Smooth muscle cell (in vitro differentiated cells): ENCODE measurements at regions not wholly inside any gene's neighbourhood (a gene's known extent, or its start where the extent isn't known, plus 50 kb on each side); places are given as distances from the start of the nearest gene placed in this dataset.

Experiments used
- DNase-seq: peaks from one replicate; lab custom pipeline; 2025; ENCODE audit not compliant: unreplicated experiment; lab: John Stamatoyannopoulos, UW
- H2AFZ ChIP-seq: fragments of 200-600 bp; sonication (generic); 2 replicates; pipeline ENCODE4 v1.6.0; 2016; ENCODE audit warnings: antibody characterized with exemption, low read depth, mild to moderate bottlenecking
- H3F3A ChIP-seq: fragments of 200-600 bp; sonication (generic); 2 replicates; pipeline ENCODE4 v1.6.0; 2017; ENCODE audit warnings: antibody characterized with exemption, low read depth
- H3K27ac ChIP-seq: fragments of 200-600 bp; sonication (generic); 2 replicates; pipeline ENCODE4 v1.5.1; 2016; ENCODE audit warnings: low read depth, mild to moderate bottlenecking
- H3K27me3 ChIP-seq: fragments of 200-600 bp; sonication (generic); 2 replicates; pipeline ENCODE4 v1.6.1; 2016; ENCODE audit warnings: low read depth, mild to moderate bottlenecking
- H3K36me3 ChIP-seq: fragments of 200-600 bp; sonication (generic); 2 replicates; pipeline ENCODE4 v1.5.1; 2016; ENCODE audit warnings: low read depth
- H3K4me1 ChIP-seq: fragments of 200-600 bp; sonication (generic); 2 replicates; pipeline ENCODE4 v1.5.1; 2016; ENCODE audit warnings: low read depth
- H3K4me2 ChIP-seq: fragments of 200-600 bp; sonication (generic); 2 replicates; pipeline ENCODE4 v1.6.0; 2016; ENCODE audit warnings: mild to moderate bottlenecking
- H3K4me3 ChIP-seq: fragments of 200-600 bp; sonication (generic); 2 replicates; pipeline ENCODE4 v1.5.1; 2016; ENCODE audit warnings: mild to moderate bottlenecking
- H3K79me2 ChIP-seq: fragments of 200-600 bp; sonication (generic); 2 replicates; pipeline ENCODE4 v1.6.0; 2016; ENCODE audit warnings: low read depth, mild to moderate bottlenecking
- H3K9ac ChIP-seq: fragments of 200-600 bp; sonication (generic); 2 replicates; pipeline ENCODE4 v1.6.0; 2016; ENCODE audit warnings: low read depth
- H3K9me3 ChIP-seq: fragments of 200-600 bp; sonication (generic); replicated peaks from 2 replicates; pipeline ENCODE4 v1.5.1; 2016; ENCODE audit warnings: low read depth
- H4K20me1 ChIP-seq: fragments of 200-600 bp; sonication (generic); 2 replicates; pipeline ENCODE4 v1.6.0; 2016; ENCODE audit warnings: low read depth
- WGBS: methylation state at CpG from one replicate; pipeline ENCODE4 v1.1.7; 2016; ENCODE audit warnings: low lambda C conversion rate; 5-methylcytosine and 5-hydroxymethylcytosine counted together
- TF ChIP-seq, protein P1 (sequence below): fragments of 200-600 bp; sonication (generic); IDR thresholded peaks from 2 replicates; pipeline ENCODE4 v1.5.1; 2017; ENCODE audit warnings: borderline replicate concordance, mild to moderate bottlenecking, antibody characterized with exemption; ENCODE audit not compliant: insufficient read depth, poor library complexity, severe bottlenecking

GRCh38 chr6:144753023-144753705 lies 468.0 kb downstream of the UTRN start:
- no peak overlapping the region for H3K9ac ChIP-seq
- H3F3A ChIP-seq, result no peaks in the 10 kb centered on the region
- no peaks in the 10 kb centered on the region for H3K4me1 ChIP-seq
- 97% methylated on average over 2 of the region's 2 CpGs for WGBS
- TF ChIP-seq, protein P1, sequence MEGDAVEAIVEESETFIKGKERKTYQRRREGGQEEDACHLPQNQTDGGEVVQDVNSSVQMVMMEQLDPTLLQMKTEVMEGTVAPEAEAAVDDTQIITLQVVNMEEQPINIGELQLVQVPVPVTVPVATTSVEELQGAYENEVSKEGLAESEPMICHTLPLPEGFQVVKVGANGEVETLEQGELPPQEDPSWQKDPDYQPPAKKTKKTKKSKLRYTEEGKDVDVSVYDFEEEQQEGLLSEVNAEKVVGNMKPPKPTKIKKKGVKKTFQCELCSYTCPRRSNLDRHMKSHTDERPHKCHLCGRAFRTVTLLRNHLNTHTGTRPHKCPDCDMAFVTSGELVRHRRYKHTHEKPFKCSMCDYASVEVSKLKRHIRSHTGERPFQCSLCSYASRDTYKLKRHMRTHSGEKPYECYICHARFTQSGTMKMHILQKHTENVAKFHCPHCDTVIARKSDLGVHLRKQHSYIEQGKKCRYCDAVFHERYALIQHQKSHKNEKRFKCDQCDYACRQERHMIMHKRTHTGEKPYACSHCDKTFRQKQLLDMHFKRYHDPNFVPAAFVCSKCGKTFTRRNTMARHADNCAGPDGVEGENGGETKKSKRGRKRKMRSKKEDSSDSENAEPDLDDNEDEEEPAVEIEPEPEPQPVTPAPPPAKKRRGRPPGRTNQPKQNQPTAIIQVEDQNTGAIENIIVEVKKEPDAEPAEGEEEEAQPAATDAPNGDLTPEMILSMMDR, result no peak
- H3K27me3 ChIP-seq, result no peaks in the 10 kb centered on the region
- H3K4me3 ChIP-seq, result no peak overlapping the region
- H2AFZ ChIP-seq, result no peak overlapping the region
- no peak overlapping the region for H3K4me2 ChIP-seq
- H3K9me3 ChIP-seq, result no peaks in the 10 kb centered on the region
- no peaks in the 10 kb centered on the region for H3K36me3 ChIP-seq
- DNase-seq, result no peak
- no peaks in the 10 kb centered on the region for H4K20me1 ChIP-seq
- no peaks in the 10 kb centered on the region for H3K79me2 ChIP-seq
- H3K27ac ChIP-seq, result no peak overlapping the region

DNA sequence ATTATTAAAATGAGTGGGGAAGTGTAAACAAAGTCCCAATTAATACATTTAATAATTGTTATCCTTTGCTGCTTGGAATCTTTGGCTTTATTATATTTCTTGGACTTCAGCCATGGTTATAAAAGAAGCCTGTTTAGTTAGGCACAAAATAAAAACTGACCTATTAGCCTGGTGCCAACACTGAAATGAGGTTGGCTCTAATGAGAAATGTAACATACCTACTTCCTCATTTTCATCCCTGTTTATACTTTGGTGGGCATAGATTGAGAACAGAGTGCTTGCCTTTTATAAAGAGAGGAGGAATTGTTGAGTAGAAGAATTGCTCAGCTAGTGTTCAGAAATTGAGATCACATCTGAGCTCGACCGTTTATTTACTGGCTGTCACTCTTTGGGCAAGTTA lies 471.3 kb downstream of the UTRN start:
- H3K27ac ChIP-seq, result no peak overlapping the region
- TF ChIP-seq, protein P1, result no peak
- H3K4me3 ChIP-seq, result no peak overlapping the region
- no peak overlapping the region for H3K9ac ChIP-seq
- H3K36me3 ChIP-seq, result no peaks in the 10 kb centered on the region
- H2AFZ ChIP-seq, result no peak overlapping the region
- DNase-seq, result no peak
- H3K79me2 ChIP-seq, result no peaks in the 10 kb centered on the region
- no peak overlapping the region for H3K4me2 ChIP-seq
- 67% methylated on average over 2 of the region's 2 CpGs for WGBS
- no peaks in the 10 kb centered on the region for H3K4me1 ChIP-seq
- H3F3A ChIP-seq, result no peaks in the 10 kb centered on the region
- no peaks in the 10 kb centered on the region for H4K20me1 ChIP-seq
- H3K9me3 ChIP-seq, result no peaks in the 10 kb centered on the region
- H3K27me3 ChIP-seq, result no peaks in the 10 kb centered on the region

GRCh38 chr6:144757299-144757698 lies 472.2 kb downstream of the UTRN start:
- TF ChIP-seq, protein P1, result no peak
- DNase-seq, result no peak
- no peaks in the 10 kb centered on the region for H3K27me3 ChIP-seq
- H3K4me2 ChIP-seq, result no peak overlapping the region
- H3K4me3 ChIP-seq, result no peak overlapping the region
- H3K27ac ChIP-seq, result no peak overlapping the region
- H3K9ac ChIP-seq, result no peak overlapping the region
- H3F3A ChIP-seq, result no peaks in the 10 kb centered on the region
- H3K36me3 ChIP-seq, result no peaks in the 10 kb centered on the region
- no peaks in the 10 kb centered on the region for H4K20me1 ChIP-seq
- H3K79me2 ChIP-seq, result no peaks in the 10 kb centered on the region
- WGBS, result 91% methylated on average over 3 of the region's 3 CpGs
- H3K9me3 ChIP-seq, result no peaks in the 10 kb centered on the region
- H3K4me1 ChIP-seq, result no peaks in the 10 kb centered on the region
- H2AFZ ChIP-seq, result no peak overlapping the region

GRCh38 chr6:144757730-144758129 lies 472.6 kb downstream of the UTRN start:
- Histone ChIP-seq H3K79me2 (no peaks in the 10 kb centered on the region), H3K4me2 (no peak overlapping the region), H3K9ac (no peak overlapping the region), H3K4me1 (no peaks in the 10 kb centered on the region), H3K27ac (no peak overlapping the region), H4K20me1 (no peaks in the 10 kb centered on the region), H3K9me3 (no peaks in the 10 kb centered on the region), H3K4me3 (no peak overlapping the region), H3K27me3 (no peaks in the 10 kb centered on the region), H2AFZ (no peak overlapping the region), H3K36me3 (no peaks in the 10 kb centered on the region), H3F3A (no peaks in the 10 kb centered on the region)
- TF ChIP-seq, protein P1, result no peak
- no peak for DNase-seq
- WGBS, result 94% methylated on average over 3 of the region's 3 CpGs
